ENCODE measurements at regions not wholly inside any gene's neighbourhood (a gene's known extent, or its start where the extent isn't known, plus 50 kb on each side); places are given as distances from the start of the nearest gene placed in this dataset.

DNA sequence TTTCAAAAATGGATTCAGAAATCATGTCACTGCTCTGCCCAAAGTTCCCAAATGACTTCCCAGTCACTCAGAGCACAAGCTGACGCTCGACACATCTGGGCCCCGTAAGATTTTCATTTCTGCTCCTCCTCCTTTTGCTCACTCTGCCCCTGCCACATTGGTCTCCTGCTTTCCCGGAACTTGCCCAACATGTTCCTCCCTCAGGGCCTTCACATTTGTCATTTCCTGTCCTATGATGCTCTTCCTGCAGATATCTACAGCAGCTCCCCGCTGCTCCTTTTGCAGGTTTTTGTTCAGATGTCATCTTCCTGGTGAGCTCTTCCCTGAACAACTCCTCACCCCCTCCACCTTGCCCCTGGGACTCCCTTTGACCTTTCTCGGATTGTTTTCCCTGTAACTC lies 58.5 kb upstream of the IVNS1ABP start:
- DNase-seq (ENCODE audit: low spot score) = no peak
- Histone ChIP-seq H3K9me3 (ENCODE audit: low read depth) (no peaks in the 10 kb centered on the region), H3K4me1 (ENCODE audit: insufficient read depth) (no peaks in the 10 kb centered on the region), H2AFZ (no peak overlapping the region), H3K36me3 (replicated peaks; ENCODE audit: insufficient read depth, low read depth) (no peaks in the 10 kb centered on the region), H4K20me1 (ENCODE audit: insufficient read depth, poor library complexity, severe bottlenecking) (no peaks in the 10 kb centered on the region), H3K79me2 (no peaks in the 10 kb centered on the region), H3K9me2 (replicated peaks; ENCODE audit: insufficient read depth) (no peaks in the 10 kb centered on the region), H3K4me3 (no peak overlapping the region), H3K27ac (no peak overlapping the region), H3K27me3 (no peaks in the 10 kb centered on the region), H3K4me2 (no peak overlapping the region)
- no peak for TF ChIP-seq EZH2 (IDR thresholded peaks at IDR 0.05; ENCODE audit: borderline replicate concordance)
- TF ChIP-seq, protein P1, sequence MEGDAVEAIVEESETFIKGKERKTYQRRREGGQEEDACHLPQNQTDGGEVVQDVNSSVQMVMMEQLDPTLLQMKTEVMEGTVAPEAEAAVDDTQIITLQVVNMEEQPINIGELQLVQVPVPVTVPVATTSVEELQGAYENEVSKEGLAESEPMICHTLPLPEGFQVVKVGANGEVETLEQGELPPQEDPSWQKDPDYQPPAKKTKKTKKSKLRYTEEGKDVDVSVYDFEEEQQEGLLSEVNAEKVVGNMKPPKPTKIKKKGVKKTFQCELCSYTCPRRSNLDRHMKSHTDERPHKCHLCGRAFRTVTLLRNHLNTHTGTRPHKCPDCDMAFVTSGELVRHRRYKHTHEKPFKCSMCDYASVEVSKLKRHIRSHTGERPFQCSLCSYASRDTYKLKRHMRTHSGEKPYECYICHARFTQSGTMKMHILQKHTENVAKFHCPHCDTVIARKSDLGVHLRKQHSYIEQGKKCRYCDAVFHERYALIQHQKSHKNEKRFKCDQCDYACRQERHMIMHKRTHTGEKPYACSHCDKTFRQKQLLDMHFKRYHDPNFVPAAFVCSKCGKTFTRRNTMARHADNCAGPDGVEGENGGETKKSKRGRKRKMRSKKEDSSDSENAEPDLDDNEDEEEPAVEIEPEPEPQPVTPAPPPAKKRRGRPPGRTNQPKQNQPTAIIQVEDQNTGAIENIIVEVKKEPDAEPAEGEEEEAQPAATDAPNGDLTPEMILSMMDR (IDR thresholded peaks at IDR 0.05; ENCODE audit: poor library complexity) = no peak
- no peak for TF ChIP-seq EZH2phosphoT487 (IDR thresholded peaks at IDR 0.05; ENCODE audit: low read depth, severe bottlenecking, unreplicated experiment)
- 94% methylated on average over 6 of the region's 6 CpGs for WGBS (ENCODE audit: low lambda C conversion rate, missing lambda C conversion rate)

DNA sequence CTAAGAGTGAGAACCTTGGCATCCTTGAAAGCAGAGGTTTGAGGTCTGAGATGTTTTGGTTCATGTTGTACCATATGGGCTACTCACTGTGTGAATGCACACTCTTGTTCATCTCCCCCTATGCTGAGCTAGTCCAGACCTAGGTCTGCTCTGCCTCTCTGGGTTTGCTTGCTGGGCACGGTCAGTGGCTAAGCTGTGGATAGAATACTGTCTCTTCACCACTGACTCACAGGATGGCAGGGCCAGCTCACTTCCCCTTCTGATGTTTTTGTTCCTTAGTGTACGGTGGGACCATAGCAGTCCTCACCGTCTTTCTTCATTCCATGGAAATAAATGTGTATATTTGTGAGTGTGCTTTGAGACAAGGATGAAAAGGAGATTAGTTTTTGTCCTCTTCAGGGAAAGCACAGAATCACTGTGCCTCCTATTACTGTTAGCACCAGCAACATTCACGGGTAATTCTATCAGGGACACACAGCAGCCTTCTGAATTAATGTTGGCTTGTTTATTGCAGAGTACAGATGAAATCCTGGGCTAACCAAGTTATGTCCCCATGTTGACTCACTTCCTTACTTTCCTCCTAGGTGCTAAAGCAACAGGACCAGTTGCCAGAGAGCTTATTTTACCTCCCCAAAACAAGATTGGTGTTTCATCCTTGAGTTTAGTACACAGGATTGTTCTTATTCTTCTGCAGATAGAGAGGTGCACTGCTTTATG lies 56.9 kb upstream of the IVNS1ABP start:
- no peaks in the 10 kb centered on the region for H3K9me3 ChIP-seq (ENCODE audit: low read depth)
- no peaks in the 10 kb centered on the region for H3K4me1 ChIP-seq (ENCODE audit: insufficient read depth)
- H3K27me3 ChIP-seq = no peaks in the 10 kb centered on the region
- no peak overlapping the region for H3K27ac ChIP-seq
- no peak overlapping the region for H3K4me3 ChIP-seq
- no peak for DNase-seq (ENCODE audit: low spot score)
- H2AFZ ChIP-seq = no peak overlapping the region
- H3K9me2 ChIP-seq (replicated peaks; ENCODE audit: insufficient read depth) = no peaks in the 10 kb centered on the region
- WGBS (ENCODE audit: low lambda C conversion rate, missing lambda C conversion rate) = 75% methylated on average over 4 of the region's 4 CpGs
- H3K79me2 ChIP-seq = no peaks in the 10 kb centered on the region
- H4K20me1 ChIP-seq (ENCODE audit: insufficient read depth, poor library complexity, severe bottlenecking) = no peaks in the 10 kb centered on the region
- H3K36me3 ChIP-seq (replicated peaks; ENCODE audit: insufficient read depth, low read depth) = no peaks in the 10 kb centered on the region
- no peak overlapping the region for H3K4me2 ChIP-seq
- TF ChIP-seq, protein P1 (IDR thresholded peaks at IDR 0.05; ENCODE audit: poor library complexity) = no peak
- no peak for TF ChIP-seq EZH2 (IDR thresholded peaks at IDR 0.05; ENCODE audit: borderline replicate concordance)
- TF ChIP-seq EZH2phosphoT487 (IDR thresholded peaks at IDR 0.05; ENCODE audit: low read depth, severe bottlenecking, unreplicated experiment) = no peak

DNA sequence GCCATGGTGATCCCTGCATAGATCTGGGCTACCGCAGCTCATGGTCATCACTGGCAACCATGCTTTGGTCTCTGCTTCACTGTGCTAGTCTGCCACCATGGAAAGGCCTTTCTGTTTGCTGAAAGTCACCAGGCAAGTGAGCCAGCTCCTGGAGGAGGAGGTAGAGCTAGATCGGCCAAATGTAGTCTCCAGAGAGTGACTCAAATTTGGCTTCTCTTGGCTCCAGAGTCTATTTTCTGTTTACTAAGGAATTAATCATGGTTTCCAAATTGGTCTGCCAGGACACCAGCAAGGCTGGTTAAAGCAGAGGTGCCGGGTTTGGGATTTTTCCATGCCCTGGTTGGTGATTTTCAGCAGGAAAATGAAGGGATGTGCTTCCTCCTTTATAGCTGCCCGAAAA lies 52.7 kb upstream of the IVNS1ABP start:
- H3K9me3 ChIP-seq (ENCODE audit: low read depth) = no peaks in the 10 kb centered on the region
- no peak for DNase-seq (ENCODE audit: low spot score)
- H3K36me3 ChIP-seq (replicated peaks; ENCODE audit: insufficient read depth, low read depth) = no peaks in the 10 kb centered on the region
- no peak overlapping the region for H3K4me2 ChIP-seq
- H4K20me1 ChIP-seq (ENCODE audit: insufficient read depth, poor library complexity, severe bottlenecking) = no peaks in the 10 kb centered on the region
- TF ChIP-seq EZH2phosphoT487 (IDR thresholded peaks at IDR 0.05; ENCODE audit: low read depth, severe bottlenecking, unreplicated experiment) (no peak), EZH2 (IDR thresholded peaks at IDR 0.05; ENCODE audit: borderline replicate concordance) (no peak)
- TF ChIP-seq, protein P1 (IDR thresholded peaks at IDR 0.05; ENCODE audit: poor library complexity) = no peak
- no peaks in the 10 kb centered on the region for H3K79me2 ChIP-seq
- H3K27ac ChIP-seq = no peak overlapping the region
- H2AFZ ChIP-seq = no peak overlapping the region
- no peaks in the 10 kb centered on the region for H3K4me1 ChIP-seq (ENCODE audit: insufficient read depth)
- no peaks in the 10 kb centered on the region for H3K9me2 ChIP-seq (replicated peaks; ENCODE audit: insufficient read depth)
- H3K4me3 ChIP-seq = no peak overlapping the region
- H3K27me3 ChIP-seq = no peaks in the 10 kb centered on the region
- WGBS (ENCODE audit: low lambda C conversion rate, missing lambda C conversion rate) = 97% methylated on average over 4 of the region's 4 CpGs

Measured in hepatocyte (in vitro differentiated cells).